ENCODE measurements at regions not wholly inside any gene's neighbourhood (a gene's known extent, or its start where the extent isn't known, plus 50 kb on each side); places are given as distances from the start of the nearest gene placed in this dataset.

DNA sequence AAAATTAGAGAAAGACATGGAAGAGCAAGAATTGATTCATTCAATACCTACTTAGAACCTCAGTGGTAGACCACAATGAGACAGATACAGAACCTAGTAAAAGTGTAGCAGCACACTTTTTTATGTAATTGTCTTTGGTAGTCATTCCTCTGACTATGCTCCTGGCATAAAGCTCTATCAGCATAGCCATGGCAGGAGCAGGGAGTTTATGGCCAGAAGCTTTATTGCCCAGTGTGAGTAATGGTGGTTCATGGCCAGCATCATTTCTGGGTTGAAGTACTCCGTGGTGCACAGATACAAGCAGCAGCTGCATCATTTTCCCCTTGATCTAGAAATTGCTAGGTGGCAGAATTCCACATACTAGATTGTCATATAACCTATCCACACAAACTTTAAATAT lies 352.6 kb downstream of the TBC1D4 start:
- POLR2A ChIA-PET = no interaction called here
- CTCF ChIA-PET = no interaction called here
- TF ChIP-seq, protein P1, sequence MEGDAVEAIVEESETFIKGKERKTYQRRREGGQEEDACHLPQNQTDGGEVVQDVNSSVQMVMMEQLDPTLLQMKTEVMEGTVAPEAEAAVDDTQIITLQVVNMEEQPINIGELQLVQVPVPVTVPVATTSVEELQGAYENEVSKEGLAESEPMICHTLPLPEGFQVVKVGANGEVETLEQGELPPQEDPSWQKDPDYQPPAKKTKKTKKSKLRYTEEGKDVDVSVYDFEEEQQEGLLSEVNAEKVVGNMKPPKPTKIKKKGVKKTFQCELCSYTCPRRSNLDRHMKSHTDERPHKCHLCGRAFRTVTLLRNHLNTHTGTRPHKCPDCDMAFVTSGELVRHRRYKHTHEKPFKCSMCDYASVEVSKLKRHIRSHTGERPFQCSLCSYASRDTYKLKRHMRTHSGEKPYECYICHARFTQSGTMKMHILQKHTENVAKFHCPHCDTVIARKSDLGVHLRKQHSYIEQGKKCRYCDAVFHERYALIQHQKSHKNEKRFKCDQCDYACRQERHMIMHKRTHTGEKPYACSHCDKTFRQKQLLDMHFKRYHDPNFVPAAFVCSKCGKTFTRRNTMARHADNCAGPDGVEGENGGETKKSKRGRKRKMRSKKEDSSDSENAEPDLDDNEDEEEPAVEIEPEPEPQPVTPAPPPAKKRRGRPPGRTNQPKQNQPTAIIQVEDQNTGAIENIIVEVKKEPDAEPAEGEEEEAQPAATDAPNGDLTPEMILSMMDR (IDR thresholded peaks at IDR 0.05; ENCODE audit: insufficient read depth, low read length, missing control alignments) = no peak
- no peak for DNase-seq (ENCODE audit: low read depth, low spot score)
- H3K4me3 ChIP-seq (ENCODE audit: low read depth, low read length) = no peak overlapping the region

DNA sequence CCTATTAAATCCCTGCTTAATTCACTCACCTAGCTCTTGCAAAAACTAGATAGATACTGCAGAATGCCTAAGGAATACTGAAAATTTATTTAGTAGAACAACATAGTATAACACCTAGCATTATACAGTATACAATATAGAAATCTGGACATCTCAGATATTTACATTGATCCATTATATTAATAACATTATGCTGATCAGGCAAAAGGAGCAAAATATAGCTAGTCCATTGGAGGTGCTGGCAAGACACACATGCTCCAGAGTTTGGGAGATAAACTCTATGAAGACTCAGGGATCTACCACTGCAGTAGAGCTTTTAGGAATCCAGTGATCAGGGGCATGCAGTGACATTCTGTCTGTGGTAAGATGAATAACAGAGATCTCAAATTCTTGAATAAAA lies 357.6 kb downstream of the TBC1D4 start:
- TF ChIP-seq, protein P1 (IDR thresholded peaks at IDR 0.05; ENCODE audit: insufficient read depth, low read length, missing control alignments) = no peak
- no peak overlapping the region for H3K4me3 ChIP-seq (ENCODE audit: low read depth, low read length)
- ChIA-PET POLR2A (no interaction called here), CTCF (no interaction called here)
- DNase-seq (ENCODE audit: low read depth, low spot score) = no peak

DNA sequence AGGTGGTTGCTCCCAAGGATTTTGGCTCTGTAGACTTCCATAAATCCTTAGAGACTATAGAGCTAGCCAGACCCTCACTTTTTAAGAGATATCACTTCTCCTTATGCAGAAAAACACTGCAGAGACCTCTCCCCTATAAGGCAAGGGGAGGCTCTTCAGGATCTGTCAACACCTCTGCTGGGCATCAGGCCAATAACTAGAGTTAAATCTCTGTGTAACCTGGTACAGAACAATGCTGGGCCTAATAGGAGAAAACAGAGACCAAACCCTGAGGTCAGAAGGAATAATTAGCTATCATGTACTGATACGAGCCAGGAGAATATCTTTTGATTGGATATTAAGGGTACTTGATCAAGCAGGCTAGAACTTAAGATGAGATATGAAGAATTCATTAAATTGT lies 358.5 kb downstream of the TBC1D4 start:
- no peak for DNase-seq (ENCODE audit: low read depth, low spot score)
- TF ChIP-seq, protein P1 (IDR thresholded peaks at IDR 0.05; ENCODE audit: insufficient read depth, low read length, missing control alignments) = no peak
- POLR2A ChIA-PET = no interaction called here
- CTCF ChIA-PET = no interaction called here
- no peak overlapping the region for H3K4me3 ChIP-seq (ENCODE audit: low read depth, low read length)

DNA sequence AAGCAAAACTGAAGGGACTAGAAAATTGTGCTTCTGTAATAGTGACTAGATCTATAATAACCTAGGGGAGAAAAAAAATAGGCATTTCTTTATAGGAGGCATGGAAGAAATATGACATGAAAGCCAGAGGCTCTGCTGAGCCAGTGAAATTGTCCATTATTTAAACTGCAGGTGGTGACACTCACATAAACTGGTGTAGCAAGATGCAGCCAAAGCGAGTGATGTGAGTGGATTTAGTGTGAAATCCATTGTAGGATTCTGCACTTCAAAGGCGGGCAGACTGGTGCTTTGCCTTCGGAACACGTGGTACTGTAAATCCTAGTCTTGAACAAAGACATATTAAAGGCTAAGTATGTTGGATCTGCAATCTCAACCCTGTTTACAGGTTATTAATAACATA lies 361.9 kb downstream of the TBC1D4 start:
- TF ChIP-seq, protein P1 (IDR thresholded peaks at IDR 0.05; ENCODE audit: insufficient read depth, low read length, missing control alignments) = no peak
- ChIA-PET POLR2A (no interaction called here), CTCF (no interaction called here)
- no peak for DNase-seq (ENCODE audit: low read depth, low spot score)
- H3K4me3 ChIP-seq (ENCODE audit: low read depth, low read length) = no peak overlapping the region

DNA sequence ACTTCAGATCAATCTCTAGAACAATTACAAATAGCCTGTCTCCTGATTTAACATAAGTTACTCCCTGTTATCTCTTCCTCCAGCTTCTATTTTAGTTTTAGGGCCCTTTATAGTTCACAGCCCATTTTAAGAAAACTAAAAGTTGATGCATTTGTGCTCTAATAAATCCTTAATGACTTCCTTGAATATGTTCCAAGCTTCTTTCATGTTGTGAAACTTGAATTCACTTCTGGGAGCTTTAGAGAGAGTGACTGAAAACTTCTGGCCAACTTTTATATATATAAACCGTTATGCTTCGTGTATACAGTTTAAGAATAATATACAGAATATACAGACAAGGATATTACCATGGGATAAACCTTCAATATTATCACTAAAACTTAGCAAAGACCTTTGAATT lies 366.8 kb downstream of the TBC1D4 start:
- H3K4me3 ChIP-seq (ENCODE audit: low read depth, low read length) = no peak overlapping the region
- DNase-seq (ENCODE audit: low read depth, low spot score) = no peak
- ChIA-PET POLR2A (no interaction called here), CTCF (no interaction called here)
- TF ChIP-seq, protein P1 (IDR thresholded peaks at IDR 0.05; ENCODE audit: insufficient read depth, low read length, missing control alignments) = no peak

DNA sequence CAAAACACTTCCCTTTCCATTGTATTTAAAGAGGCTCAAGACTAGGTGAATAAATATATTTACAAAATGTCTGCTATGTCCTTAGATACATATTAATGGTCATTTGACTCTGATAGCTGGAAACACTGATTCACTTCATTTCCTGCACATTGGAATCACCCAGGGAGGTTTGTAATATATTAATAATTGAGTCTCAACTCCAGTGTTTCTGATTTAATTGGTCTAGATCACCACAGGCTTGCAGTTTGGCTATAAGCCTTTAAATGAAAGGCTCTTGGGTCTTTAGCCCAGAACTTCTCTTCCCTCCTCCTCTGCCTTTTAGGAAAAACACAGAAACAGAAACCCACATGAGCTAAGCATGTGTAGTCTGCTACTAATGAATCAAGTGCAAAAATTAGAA lies 378.0 kb downstream of the TBC1D4 start:
- CTCF ChIA-PET = no interaction called here

More for the DNA sequence above, 378.0 kb downstream of the TBC1D4 start:
- no peak overlapping the region for H3K4me3 ChIP-seq (ENCODE audit: low read depth, low read length)
- POLR2A ChIA-PET = no interaction called here
- no peak for DNase-seq (ENCODE audit: low read depth, low spot score)
- TF ChIP-seq, protein P1 (IDR thresholded peaks at IDR 0.05; ENCODE audit: insufficient read depth, low read length, missing control alignments) = no peak

Measured in AG04449 (cell line).